ENCODE measurements at regions not wholly inside any gene's neighbourhood (a gene's known extent, or its start where the extent isn't known, plus 50 kb on each side); places are given as distances from the start of the nearest gene placed in this dataset.

GRCh38 chr1:38296047-38296446 is 249.5 kb upstream of the POU3F1 start:
- Histone ChIP-seq H3K4me1 (ENCODE audit: low read depth) (no peaks in the 10 kb centered on the region), H3K9me3 (ENCODE audit: low read depth) (no peaks in the 10 kb centered on the region), H3K27me3 (no peaks in the 10 kb centered on the region), H3K27ac (no peak overlapping the region), H3K36me3 (no peaks in the 10 kb centered on the region), H3K4me3 (no peak overlapping the region)
- TF ChIP-seq CTCF (IDR thresholded peaks at IDR 0.05; ENCODE audit: low read depth, low read length): no peak
- DNase-seq (ENCODE audit: low read depth in 1 of 2, low spot score in 1 of 2): no peak

GRCh38 chr1:38293567-38293966 is 247.0 kb upstream of the POU3F1 start:
- no peak overlapping the region for H3K27ac ChIP-seq
- H3K9me3 ChIP-seq (ENCODE audit: low read depth): no peaks in the 10 kb centered on the region
- no peak for DNase-seq (ENCODE audit: low read depth in 1 of 2, low spot score in 1 of 2)
- H3K27me3 ChIP-seq: no peaks in the 10 kb centered on the region
- H3K4me3 ChIP-seq: no peak overlapping the region
- no peak for TF ChIP-seq CTCF (IDR thresholded peaks at IDR 0.05; ENCODE audit: low read depth, low read length)
- no peaks in the 10 kb centered on the region for H3K4me1 ChIP-seq (ENCODE audit: low read depth)
- H3K36me3 ChIP-seq: no peaks in the 10 kb centered on the region

- no peaks in the 10 kb centered on the region for H3K36me3 ChIP-seq
- H3K4me1 ChIP-seq (ENCODE audit: low read depth): no peaks in the 10 kb centered on the region
- H3K4me3 ChIP-seq: no peak overlapping the region
- no peaks in the 10 kb centered on the region for H3K27me3 ChIP-seq
- TF ChIP-seq CTCF (IDR thresholded peaks at IDR 0.05; ENCODE audit: low read depth, low read length): no peak
- no peak overlapping the region for H3K27ac ChIP-seq
- no peak for DNase-seq (ENCODE audit: low read depth in 1 of 2, low spot score in 1 of 2)
- H3K9me3 ChIP-seq (ENCODE audit: low read depth): no peaks in the 10 kb centered on the region
These were observed 246.4 kb upstream of the POU3F1 start for GRCh38 chr1:38292969-38293368.

GRCh38 chr1:38291906-38292521 is 245.4 kb upstream of the POU3F1 start:
- H3K4me3 ChIP-seq: no peak overlapping the region
- DNase-seq (ENCODE audit: low read depth in 1 of 2, low spot score in 1 of 2): peak in 1 of 2 donors; percentile 18
- H3K4me1 ChIP-seq (ENCODE audit: low read depth): no peaks in the 10 kb centered on the region
- no peak for TF ChIP-seq CTCF (IDR thresholded peaks at IDR 0.05; ENCODE audit: low read depth, low read length)
- no peaks in the 10 kb centered on the region for H3K9me3 ChIP-seq (ENCODE audit: low read depth)
- no peaks in the 10 kb centered on the region for H3K36me3 ChIP-seq
- no peak overlapping the region for H3K27ac ChIP-seq
- no peaks in the 10 kb centered on the region for H3K27me3 ChIP-seq

GRCh38 chr1:38291336-38291735 is 244.7 kb upstream of the POU3F1 start:
- Histone ChIP-seq H3K27me3 (no peaks in the 10 kb centered on the region), H3K27ac (no peak overlapping the region), H3K36me3 (no peaks in the 10 kb centered on the region), H3K4me1 (ENCODE audit: low read depth) (no peaks in the 10 kb centered on the region), H3K9me3 (ENCODE audit: low read depth) (no peaks in the 10 kb centered on the region), H3K4me3 (no peak overlapping the region)
- TF ChIP-seq CTCF (IDR thresholded peaks at IDR 0.05; ENCODE audit: low read depth, low read length): no peak
- DNase-seq (ENCODE audit: low read depth in 1 of 2, low spot score in 1 of 2): no peak

Measured in cardiac muscle cell (in vitro differentiated cells and primary cell).